ENCODE measurements at regions not wholly inside any gene's neighbourhood (a gene's known extent, or its start where the extent isn't known, plus 50 kb on each side); places are given as distances from the start of the nearest gene placed in this dataset.
A peak's percentile ranks its signal among the peaks of the same experiment; 100 is the strongest.
"Not testable (repeated sequence)": the region's sequence is repeated elsewhere in the genome, so short reads cannot be mapped to it uniquely, and the experiment has no call there.

DNA sequence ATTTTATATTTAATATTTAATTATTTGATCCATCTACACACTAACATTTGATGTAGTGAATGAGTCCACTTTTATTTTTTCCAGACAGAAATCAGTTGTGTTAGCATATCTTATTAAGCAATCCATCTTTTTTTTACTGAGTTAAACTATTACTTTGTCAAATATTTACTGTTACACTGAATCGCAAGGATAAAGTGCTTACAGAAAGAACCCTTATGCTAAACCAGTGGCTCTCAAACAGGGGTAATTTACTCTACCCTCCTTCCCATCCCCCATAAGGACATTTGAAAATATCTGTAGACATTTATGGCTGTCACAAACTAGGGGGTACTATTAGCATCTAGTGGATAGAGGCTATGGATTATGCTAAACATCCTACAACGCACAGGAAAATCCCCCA lies 508.2 kb downstream of the C12orf50 start:
- DNase-seq = no peak

DNA sequence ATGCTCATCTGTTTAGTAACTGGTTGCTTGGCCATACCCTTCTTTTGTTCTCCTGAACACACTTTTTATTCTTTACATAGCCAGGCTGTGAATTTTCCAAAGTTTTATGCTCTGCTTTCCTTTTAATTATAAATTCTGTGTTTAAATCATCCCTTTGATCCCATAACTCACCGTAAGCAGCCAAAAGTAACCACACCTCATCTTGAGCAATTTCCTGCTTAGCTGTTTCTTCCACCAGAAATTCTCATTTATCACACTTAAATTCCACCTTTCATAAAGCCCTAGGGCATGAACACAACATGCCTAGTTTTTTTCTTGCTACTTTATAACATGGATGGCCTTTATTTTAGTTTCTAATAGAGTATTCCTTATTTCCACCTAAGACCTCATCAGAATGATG lies 510.7 kb downstream of the C12orf50 start:
- no peak for DNase-seq

DNA sequence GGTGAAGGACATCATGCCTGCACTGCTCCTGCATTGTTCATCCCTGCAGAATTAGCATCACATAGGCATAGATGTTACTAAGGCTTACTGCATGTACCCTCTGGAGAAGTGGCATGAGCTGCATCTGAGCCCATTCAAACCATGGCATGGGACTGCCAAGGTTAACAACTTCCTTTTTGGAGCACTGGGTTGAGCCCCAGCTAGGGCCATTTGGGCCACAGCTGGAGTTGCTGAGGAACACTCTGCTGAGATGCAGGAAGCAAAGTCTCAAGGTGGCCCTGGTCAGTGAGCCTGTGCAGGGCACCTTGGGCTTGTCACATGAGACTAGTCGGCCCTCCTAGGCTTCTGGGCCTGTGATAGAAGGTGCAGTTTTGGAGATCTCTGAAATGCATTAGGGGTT lies 511.2 kb downstream of the C12orf50 start:
- DNase-seq = no peak

DNA sequence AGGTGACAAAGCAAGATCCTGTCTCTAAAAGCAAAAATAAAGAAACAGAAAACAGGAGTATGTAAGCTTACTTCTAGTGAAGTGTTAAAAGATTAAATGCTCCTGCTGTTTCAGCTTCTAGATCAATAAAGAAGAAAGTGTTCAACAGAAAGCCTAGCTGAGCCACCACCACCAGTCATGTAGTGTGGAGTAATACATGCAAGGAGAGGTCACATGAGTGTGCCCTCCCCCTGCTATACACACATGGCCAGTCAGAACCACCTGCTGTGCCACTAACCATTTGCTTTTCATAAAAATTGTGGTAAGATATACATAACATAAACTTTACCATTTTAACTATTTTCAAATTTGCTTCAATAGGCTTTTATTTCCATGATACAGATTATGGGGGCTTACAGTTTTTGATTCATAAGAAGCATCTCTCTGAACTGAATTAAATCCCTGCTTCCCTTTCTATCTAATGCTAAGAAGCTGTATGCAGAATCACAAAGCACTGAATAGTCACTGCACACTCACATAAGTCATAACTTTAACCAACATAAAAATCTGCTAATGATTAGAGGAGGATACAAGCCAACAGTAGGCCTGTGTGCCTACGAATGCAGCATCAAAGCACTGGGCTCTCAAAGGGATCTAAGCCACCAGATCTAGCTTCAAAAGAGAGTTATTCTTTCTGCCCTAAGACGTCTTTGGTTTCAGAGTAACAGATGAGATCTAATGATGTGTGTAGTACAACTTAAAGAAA lies 515.5 kb downstream of the C12orf50 start:
- DNase-seq = no peak

DNA sequence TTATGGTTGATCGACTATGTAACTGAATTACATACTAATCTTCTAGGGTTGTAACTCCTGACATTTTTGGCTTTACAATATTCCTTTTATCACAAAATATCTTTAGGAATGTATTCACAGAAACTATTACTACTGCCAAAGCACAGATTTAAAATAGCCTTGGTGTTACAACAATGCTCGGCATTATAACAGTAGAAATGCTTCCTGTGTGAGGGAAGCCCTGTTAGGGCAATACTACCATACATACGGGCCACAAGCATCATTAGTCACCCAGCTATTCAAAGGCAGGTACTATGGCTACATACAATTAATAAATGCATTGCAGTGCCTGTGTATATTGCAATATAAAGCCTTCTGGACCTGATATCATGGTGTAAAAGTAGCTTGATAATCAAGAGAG lies 517.8 kb downstream of the C12orf50 start:
- DNase-seq = no peak

DNA sequence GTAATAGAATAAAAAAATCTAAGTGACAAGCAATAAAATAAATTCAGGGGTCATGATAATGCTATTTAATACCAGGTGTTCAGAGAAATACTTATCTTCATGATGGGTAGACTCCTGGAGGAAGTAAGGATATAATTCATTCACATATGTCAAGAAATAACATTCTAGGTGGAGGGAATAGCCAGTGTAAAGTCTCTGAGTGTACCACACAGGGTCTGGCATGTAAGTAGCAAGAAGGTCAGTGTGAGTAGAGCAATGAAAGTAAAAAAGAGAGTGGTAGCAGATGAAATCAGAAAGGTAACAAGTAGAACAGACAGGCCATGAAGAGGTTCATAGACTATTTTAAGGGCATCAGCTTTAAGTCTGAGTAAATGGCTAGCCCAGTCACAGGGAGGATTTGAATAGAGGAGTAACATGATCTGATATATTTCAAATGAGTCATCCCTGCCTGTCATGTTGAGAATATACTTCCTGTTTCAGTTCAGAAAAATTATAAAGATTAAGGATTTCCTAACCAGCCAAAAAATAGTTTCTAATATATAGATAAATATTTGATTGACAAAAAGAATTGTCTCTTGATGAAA lies 519.9 kb downstream of the C12orf50 start:
- DNase-seq = peak; percentile 28

DNA sequence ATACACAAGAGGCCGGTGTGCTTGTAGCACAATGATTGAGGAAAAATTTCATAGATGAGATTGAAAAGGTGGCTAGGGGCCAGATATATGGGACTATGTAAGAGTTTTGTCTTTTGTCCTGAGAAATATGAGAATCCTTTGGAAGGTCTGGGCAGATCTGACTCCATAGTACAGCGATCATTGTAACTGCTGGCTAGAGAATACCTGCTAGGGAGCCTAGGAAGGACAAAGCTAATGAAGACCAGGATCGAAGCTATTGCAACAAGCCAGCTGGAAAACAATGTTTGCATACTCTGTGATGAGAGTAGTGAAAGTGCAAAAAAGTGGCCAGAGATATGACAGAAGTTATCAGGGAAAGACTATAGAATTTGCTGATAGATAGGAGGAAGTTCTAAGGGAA lies 537.6 kb downstream of the C12orf50 start:
- no peak for DNase-seq

DNA sequence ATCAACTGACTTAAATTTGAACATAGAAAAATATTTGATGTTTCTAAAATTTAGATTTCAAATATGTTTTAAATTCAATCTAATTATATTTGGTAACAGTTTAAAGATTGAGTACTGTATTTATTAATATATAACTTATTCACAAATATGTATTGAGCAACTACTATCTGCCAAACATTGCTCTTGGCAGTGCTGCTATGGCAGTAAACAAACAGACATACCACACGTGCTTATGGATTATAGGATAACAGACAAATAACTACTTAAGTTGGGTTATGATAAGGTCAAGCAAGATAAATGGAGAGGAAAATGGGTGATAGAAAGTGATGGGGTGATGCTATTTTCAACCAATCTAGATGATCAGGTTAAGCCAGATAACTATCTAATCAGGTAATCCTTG lies 538.1 kb downstream of the C12orf50 start:
- DNase-seq = no peak

DNA sequence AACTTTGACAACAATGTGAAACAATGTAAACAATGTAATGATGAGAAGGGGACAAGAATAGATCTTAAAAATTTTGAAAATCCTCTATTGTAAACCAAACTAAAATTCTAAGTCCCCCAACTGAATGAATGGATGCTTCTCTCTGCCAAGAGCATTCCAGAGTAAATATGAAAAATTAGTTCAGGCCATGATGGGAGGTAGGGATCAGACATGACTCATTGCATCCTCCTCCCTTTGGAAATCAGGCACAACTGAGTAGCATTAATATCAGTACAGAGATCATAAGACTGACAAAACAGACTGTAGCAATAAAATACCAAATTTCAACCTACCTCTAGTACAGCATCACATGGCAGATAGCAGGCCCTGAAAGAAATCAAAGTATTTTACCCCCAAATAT lies 559.9 kb downstream of the C12orf50 start:
- no peak for DNase-seq

DNA sequence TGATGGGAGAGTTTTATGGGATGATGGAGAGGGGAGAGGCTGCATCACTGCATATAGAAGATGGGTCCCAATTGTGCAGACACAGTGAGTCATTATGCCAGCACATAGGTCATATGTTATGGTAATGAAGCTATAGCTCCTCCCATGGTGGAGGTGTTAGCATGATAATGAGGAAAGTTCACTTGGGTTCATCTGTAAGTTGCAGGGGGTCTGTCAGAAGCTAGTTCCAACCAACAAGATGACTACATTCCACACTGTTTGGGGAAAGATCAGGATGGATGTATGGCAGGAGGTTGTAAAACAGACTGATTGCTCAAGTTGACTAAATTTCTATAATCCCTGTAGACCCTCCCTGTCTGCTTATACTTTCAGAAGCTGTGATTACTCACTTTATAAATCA lies 561.3 kb downstream of the C12orf50 start:
- no peak for DNase-seq

DNA sequence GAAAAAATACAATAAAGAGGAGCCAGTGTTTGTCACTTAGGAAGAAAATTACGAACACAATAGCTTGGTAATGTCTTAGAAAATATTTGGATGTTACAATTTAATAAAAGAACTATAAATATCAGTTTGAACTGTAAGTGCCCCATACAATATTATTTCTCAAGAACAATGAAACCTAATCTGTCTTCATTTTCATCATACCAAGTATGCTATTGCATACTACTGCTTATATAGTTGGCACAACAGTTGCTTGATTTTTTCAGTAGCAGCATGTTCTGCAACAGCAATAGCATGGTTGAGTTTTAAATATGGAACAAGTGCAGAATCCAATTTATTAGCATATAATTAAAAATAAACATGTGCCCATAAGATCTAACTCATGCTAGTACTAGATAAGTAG lies 564.6 kb downstream of the C12orf50 start:
- DNase-seq = no peak

DNA sequence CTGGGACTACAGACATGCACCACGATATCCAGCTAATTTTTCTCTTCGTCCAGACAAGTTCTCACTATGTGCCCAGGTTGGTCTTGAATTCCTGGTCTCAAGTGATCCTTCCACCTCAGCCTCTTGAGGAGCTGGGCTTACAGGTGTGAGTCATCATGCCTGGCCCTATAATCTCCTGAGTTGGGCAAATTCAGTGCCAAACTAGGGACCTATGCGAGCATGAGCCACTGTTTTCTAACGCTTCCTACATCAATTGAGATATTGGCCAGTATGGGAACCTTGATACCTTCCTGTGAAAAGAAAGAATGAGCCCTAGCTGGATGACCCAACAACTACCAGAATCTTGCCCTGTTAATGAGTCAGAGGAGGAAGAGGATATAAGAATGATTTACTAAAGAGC lies 585.2 kb downstream of the C12orf50 start:
- no peak for DNase-seq

DNA sequence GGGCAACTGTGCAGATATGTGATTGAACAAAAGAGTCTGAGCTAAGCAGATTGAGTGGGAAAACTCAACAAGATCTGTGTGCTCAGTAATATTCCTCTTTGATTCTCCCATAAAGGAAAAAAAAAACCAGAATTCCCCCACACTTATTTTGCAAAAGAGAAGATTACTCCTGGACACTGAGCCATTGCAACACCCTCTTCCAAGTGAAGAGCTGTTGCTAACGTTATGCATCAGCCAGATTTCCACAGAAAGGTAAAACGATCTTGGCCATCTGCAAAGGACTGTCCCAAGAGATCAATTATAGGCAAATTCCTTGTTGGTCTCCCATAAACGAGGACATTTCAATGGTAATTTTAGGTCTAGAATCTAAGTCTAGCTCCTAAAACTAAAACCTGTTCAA lies 587.7 kb downstream of the C12orf50 start:
- DNase-seq = no peak

DNA sequence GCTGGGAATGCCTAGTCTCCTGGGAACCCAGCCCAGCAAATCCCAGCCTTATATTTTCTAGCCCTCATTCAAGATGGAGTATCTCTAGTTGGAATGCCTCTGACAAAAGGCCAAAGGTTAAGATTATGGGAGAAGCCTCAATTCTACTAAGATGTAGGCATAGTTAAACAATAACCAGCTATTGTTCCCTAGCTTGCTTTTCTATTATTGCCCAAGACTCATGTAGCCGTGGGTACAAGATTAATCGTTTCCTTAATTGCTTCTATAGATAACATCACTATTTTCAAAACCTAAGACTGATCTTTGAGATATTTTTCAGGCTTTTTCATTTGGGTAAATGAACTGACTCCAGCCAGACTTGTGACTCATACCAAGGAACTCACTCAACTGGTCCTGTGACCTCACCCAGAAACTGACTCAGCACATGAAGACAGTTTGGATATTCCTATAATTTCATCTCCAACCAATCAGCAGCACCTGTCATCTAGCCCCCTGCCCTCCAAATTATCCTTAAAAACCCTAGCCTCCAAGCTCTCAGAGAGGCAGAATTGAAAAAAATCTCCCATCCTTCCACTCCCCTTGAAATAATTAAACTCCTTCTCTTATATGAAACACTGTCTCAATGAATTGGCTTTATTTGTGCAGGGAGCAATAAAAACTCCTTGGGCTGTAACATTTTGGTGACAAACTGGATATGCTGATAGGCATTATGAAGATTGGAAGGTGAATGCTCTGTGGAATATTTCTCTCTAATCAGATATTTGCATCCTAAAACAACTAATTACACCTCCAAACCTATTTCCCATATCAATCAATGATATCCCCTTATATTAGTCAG lies 589.0 kb downstream of the C12orf50 start:
- DNase-seq = no peak

DNA sequence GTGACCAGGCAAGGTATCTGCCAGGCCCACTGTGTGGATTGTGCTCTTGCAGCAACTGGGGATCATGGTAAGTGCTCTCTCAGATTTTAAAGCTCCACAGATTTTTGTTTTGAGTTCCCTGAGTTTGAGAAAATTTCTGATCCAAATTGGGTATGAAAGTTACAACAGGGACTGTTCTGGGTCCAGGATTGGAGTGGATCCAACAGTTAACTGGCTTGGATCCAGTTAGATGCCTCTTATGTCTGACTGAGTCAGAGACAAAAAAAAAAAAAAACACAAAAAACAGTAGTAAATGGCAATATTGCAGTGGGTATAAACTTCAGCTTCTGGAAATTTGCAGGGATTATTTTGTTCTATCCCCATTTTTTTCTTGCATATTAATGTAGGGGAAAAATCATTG lies 598.8 kb downstream of the C12orf50 start:
- no peak for DNase-seq

DNA sequence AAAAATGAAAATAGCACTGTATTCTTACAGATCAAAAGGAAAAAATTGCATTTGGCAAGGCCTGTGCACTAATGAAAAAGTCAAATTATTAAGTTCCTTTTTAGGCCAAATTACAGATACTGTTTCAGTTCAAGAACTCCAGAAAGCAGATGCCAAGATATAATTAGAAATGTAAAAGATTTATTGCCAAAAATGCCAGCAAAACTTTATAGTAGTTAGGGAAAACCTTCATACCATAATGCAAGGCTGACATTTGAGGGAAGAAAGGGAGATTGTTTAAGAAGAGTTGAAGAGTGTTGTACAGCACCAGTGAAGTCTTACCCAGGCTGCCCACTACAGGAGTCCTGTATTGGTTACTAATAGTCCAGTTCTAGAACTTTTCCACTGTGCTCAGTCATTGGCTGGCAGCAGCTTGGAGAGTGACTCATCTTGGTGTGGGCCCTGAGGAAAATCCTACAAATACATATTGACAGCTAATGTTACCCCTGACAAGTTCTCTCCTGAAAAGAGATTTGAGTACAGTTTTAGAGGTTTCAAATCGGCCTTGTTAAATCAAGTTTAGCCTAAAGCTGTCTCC lies 600.4 kb downstream of the C12orf50 start:
- DNase-seq = no peak

DNA sequence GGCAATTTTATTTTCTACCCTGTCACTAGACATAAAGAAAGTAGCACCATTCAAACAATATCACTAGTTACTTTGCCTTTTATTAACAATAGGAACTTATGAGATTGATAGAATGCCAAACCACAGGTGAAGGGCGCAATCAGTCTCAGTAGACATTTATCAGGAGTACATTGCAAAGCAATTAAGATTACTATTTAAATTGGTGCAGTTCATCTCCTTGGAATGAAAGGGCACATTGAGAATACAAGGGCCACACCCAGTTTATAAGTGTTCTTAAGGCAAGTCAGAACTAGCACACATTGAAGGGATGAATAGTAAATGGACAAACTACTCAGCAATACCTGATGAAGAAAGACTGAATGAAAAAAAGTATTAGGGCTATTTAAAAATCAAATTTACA lies 601.4 kb downstream of the C12orf50 start:
- DNase-seq = no peak

DNA sequence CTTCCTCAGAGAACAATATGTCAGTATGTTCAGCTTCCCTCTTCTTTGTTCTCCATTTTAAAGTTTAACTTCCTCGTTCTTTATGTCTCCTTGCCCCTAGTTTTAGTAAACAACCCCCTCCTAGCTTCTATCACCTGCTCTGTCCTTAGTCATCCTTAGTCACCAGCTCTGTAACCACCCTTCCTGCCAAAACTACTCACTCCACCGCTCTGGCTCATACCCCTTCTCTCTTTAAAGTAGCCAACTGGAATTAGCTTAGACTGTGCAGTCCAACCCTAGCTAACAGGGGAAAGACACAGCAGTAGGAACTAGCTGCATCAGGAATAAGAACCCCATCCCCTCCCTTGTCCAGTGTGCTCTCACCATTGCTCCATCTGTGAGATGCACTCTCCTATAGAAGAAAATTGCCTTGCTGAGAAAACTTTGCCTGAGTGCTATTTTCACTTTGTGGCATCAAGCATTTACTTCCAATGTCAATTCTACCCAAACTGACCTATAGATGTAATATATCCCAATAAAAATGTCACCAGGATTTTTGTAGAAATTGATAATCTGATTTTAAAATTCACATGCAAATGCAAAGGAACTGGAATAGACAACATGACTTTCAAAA lies 603.2 kb downstream of the C12orf50 start:
- no peak for DNase-seq

DNA sequence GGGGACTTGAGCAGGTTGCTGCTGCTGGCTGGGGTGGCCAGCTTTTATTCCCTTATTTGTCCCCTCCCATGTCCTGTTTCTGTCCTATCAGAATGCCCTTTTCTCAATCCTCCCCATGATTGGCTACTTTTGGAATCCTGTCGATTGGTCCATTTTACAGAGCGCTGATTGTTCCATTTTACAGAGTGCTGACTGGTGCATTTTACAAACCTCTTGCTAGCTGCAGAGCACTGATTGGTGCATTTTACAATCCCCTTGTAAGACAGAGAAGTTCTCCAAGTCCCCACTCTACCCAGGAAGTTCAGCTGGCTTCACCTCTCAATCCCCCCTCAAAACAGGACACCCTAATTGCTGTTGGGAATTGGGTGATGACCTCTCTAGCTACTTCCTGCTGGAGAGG lies 608.0 kb downstream of the C12orf50 start:
- not testable (repeated sequence) for DNase-seq

DNA sequence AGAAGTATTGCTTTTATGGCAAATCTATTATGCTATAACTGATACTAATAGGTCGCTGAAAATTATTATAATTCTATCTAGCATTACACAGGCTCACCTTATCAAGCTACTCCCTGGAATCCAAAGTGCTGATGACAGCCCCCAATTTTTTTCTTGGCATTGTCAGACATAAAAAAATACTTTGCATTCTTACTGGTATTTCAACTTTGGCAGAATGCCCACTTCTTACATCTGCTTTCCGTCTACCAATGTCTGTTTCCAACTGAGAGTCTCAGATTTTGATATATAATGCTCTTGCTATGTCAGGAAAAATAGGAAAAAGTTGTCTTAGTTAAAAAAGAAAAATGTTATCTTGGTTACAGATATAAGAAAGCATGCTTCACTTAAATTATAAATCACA lies 615.4 kb downstream of the C12orf50 start:
- no peak for DNase-seq

DNA sequence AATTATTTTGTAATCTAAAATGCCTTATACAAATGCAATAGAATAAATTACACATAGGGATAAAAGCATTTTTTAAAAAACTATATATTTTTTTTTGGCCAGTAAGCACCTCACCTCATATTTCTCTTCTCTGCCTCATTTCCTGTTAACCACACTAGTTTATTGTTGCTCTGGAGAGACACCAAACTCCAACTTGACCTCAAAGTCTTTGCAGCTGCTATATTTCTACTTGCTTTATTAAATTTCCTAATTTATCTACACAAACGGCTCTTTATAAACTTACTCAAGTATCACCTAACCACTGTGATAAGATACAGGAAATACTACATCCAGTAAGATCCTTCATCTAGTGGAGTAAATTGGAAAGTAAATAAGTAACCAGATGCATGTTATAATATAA lies 622.3 kb downstream of the C12orf50 start:
- no peak for DNase-seq

DNA sequence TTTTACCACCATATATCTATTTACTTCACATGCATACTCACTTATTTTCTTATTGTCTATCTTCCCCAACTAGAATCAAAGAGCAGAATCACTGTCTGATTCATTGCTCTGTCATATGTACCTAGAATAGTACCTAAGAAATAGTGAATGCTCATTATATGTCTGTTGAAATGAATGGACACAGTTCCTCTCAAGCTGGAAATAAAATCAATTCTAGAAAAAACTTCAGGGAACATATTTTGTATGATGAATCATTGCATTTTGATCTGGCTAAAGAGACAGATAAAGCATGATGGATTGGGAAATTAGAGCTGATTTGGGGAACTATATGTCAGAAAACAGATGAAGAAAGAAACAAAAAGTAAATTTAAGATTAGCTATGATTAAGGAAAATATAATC lies 623.3 kb downstream of the C12orf50 start:
- no peak for DNase-seq

DNA sequence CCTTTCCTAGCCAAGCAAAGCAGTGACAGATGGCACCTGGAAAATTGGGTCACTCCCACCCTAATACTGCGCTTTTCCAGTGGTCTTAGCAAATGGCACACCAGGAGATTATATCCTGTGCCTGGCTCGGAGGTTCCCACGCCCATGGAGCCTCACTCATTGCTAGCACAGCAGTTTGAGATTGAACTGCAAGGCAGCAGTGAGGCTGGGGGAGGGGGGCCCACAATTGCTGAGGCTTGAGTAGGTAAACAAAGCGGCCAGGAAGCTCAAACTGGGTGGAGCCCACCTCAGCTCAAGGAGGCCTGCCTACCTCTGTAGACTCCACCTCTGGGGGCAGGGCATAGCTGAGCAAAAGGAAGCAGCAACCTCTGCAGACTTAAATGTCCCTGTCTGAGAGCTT lies 635.0 kb downstream of the C12orf50 start:
- not testable (repeated sequence) for DNase-seq
